ENCODE measurements at regions not wholly inside any gene's neighbourhood (a gene's known extent, or its start where the extent isn't known, plus 50 kb on each side); places are given as distances from the start of the nearest gene placed in this dataset.

DNA sequence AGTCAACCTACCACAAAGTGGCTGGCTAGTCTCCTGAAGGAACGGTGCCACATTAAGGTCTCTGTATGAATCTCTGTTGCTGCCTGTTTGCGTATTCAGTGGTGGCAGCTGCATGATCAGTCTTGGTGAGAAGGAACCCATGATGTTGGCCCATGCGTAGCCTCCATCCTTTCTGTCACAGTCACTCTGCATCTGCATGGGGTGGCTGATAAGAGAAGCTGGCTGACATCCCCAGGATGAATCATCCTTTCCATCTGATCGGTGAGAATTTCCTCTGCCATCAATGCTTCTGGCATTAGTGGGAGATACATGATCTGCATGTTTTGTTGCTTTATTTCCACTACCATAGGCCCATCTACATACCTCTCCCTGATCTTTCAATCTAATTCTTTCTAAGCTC lies 199.0 kb upstream of the NECTIN1 start:
- TF ChIP-seq POLR2AphosphoS5 (IDR thresholded peaks at IDR 0.05; ENCODE audit: borderline replicate concordance, low read depth, low read length) (no peak), EZH2 (IDR thresholded peaks at IDR 0.05) (no peak)

Data from SK-N-MC (cell line).